Epithelial cell of esophagus (primary cell): ENCODE measurements at regions not wholly inside any gene's neighbourhood (a gene's known extent, or its start where the extent isn't known, plus 50 kb on each side); places are given as distances from the start of the nearest gene placed in this dataset.

ENCODE experiments used
- DNase-seq: peaks from one replicate; pipeline ENCODE4 v3.0.0; 2010; ENCODE audit warnings: low read depth
- H3K4me3 ChIP-seq: 2 replicates; pipeline ENCODE4 v1.5.1; 2011; ENCODE audit warnings: mild to moderate bottlenecking, low read length, control low read depth
- CTCF ChIP-seq: IDR thresholded peaks from 2 replicates; pipeline ENCODE4 v1.5.1; 2011; ENCODE audit warnings: low read depth, mild to moderate bottlenecking, low read length, control low read depth, inconsistent platforms; ENCODE audit not compliant: insufficient read depth; ENCODE audit errors: missing control alignments

GRCh38 chr7:38002689-38003088 lies 82.2 kb downstream of the EPDR1 start:
- TF ChIP-seq CTCF = no peak
- H3K4me3 ChIP-seq = no peak overlapping the region
- no peak for DNase-seq

- H3K4me3 ChIP-seq = no peak overlapping the region
- no peak for DNase-seq
- TF ChIP-seq CTCF = no peak
These were observed 86.1 kb downstream of the EPDR1 start for GRCh38 chr7:38006559-38006958.

GRCh38 chr7:38007096-38007495 lies 86.7 kb downstream of the EPDR1 start:
- H3K4me3 ChIP-seq = no peak overlapping the region
- no peak for TF ChIP-seq CTCF
- DNase-seq = no peak

- DNase-seq = no peak
- no peak for TF ChIP-seq CTCF
- no peak overlapping the region for H3K4me3 ChIP-seq
These were observed 92.8 kb downstream of the EPDR1 start for GRCh38 chr7:38013246-38013645.

GRCh38 chr7:38016567-38016966 lies 96.1 kb downstream of the EPDR1 start:
- no peak for TF ChIP-seq CTCF
- no peak overlapping the region for H3K4me3 ChIP-seq
- no peak for DNase-seq

- H3K4me3 ChIP-seq = no peak overlapping the region
- TF ChIP-seq CTCF = no peak
- no peak for DNase-seq
These were observed 96.9 kb downstream of the EPDR1 start for GRCh38 chr7:38017320-38017719.

- peak; percentile 0 for DNase-seq
- TF ChIP-seq CTCF = no peak
- H3K4me3 ChIP-seq = no peak overlapping the region
These were observed 99.8 kb downstream of the EPDR1 start for GRCh38 chr7:38020121-38020785.
